GM23338 (cell line): ENCODE measurements at regions not wholly inside any gene's neighbourhood (a gene's known extent, or its start where the extent isn't known, plus 50 kb on each side); places are given as distances from the start of the nearest gene placed in this dataset.

Experiments
- ATAC-seq: fragments of 200-7000 bp; cut with Tn5 transposase; 3 replicates; pipeline ENCODE4 v1.9.1; 2020
- DNase-seq: peaks from one replicate; pipeline ENCODE4 v3.0.0-alpha.2; 2015; ENCODE audit warnings: low spot score
- H2AFZ ChIP-seq: fragments of 200-600 bp; sonication (generic); 2 replicates; pipeline ENCODE4 v1.8.0; 2016; ENCODE audit warnings: antibody characterized with exemption, mild to moderate bottlenecking, moderate library complexity
- H3F3A ChIP-seq: fragments of 200-600 bp; sonication (generic); replicated peaks from 2 replicates; pipeline ENCODE4 v1.8.0; 2017; ENCODE audit warnings: antibody characterized with exemption, mixed run types, low read depth
- H3K27ac ChIP-seq: fragments of 200-600 bp; sonication (generic); 2 replicates; pipeline ENCODE4 v1.6.1; 2016; ENCODE audit warnings: low read depth
- H3K27me3 ChIP-seq: fragments of 200-600 bp; sonication (generic); 2 replicates; pipeline ENCODE4 v1.8.0; 2016; ENCODE audit warnings: mild to moderate bottlenecking, mixed run types, moderate library complexity; ENCODE audit not compliant: insufficient read depth
- H3K36me3 ChIP-seq: fragments of 200-600 bp; sonication (generic); 2 replicates; pipeline ENCODE4 v1.8.0; 2016; ENCODE audit warnings: mild to moderate bottlenecking; ENCODE audit not compliant: insufficient read depth
- H3K4me1 ChIP-seq: fragments of 200-600 bp; sonication (generic); 2 replicates; pipeline ENCODE4 v1.8.0; 2016; ENCODE audit warnings: mild to moderate bottlenecking, moderate library complexity; ENCODE audit not compliant: insufficient read depth
- H3K4me2 ChIP-seq: fragments of 200-600 bp; sonication (generic); 2 replicates; pipeline ENCODE4 v1.7.1; 2017; ENCODE audit warnings: mixed run types
- H3K4me3 ChIP-seq: fragments of 200-600 bp; sonication (generic); 2 replicates; pipeline ENCODE4 v1.6.1; 2016; ENCODE audit warnings: mixed run types
- H3K79me2 ChIP-seq: fragments of 200-600 bp; sonication (generic); replicated peaks from 2 replicates; pipeline ENCODE4 v1.8.0; 2017; ENCODE audit warnings: mild to moderate bottlenecking; ENCODE audit not compliant: insufficient read depth
- H3K9me2 ChIP-seq: fragments of 200-600 bp; sonication (generic); 2 replicates; pipeline ENCODE4 v1.8.0; 2017; ENCODE audit not compliant: insufficient read depth
- H4K20me1 ChIP-seq: fragments of 200-600 bp; sonication (generic); replicated peaks from 2 replicates; pipeline ENCODE4 v1.8.0; 2017; ENCODE audit warnings: mild to moderate bottlenecking; ENCODE audit not compliant: insufficient read depth
- H3K27ac Mint-ChIP-seq: 2 replicates; pipeline ENCODE4 v1.8.0; 2020; ENCODE audit warnings: inconsistent platforms, mild to moderate bottlenecking, moderate library complexity, mixed read lengths
- H3K27me3 Mint-ChIP-seq: 3 replicates; pipeline ENCODE4 v1.8.0; 2022; ENCODE audit warnings: low read depth, mild to moderate bottlenecking, moderate library complexity, mixed read lengths, inconsistent platforms; ENCODE audit not compliant: insufficient read depth, poor library complexity
- H3K36me3 Mint-ChIP-seq: 3 replicates; pipeline ENCODE4 v1.8.0; 2021; ENCODE audit warnings: low read depth, mild to moderate bottlenecking, inconsistent platforms, moderate library complexity, mixed read lengths
- H3K4me1 Mint-ChIP-seq: 3 replicates; pipeline ENCODE4 v1.8.0; 2020; ENCODE audit warnings: mild to moderate bottlenecking, inconsistent platforms, mixed read lengths
- H3K4me3 Mint-ChIP-seq: 3 replicates; pipeline ENCODE4 v1.8.0; 2021; ENCODE audit warnings: moderate library complexity, mild to moderate bottlenecking, inconsistent platforms, mixed read lengths
- H3K9me3 Mint-ChIP-seq: 3 replicates; pipeline ENCODE4 v1.8.0; 2020; ENCODE audit warnings: moderate library complexity, mild to moderate bottlenecking, inconsistent platforms, mixed read lengths
- CREB1 ChIP-seq: fragments of 250-450 bp; sonication (Bioruptor Pico); IDR thresholded peaks from 2 replicates; pipeline ENCODE4 v1.5.0; 2020; ENCODE audit warnings: low read depth, mild to moderate bottlenecking, moderate library complexity
- ETS1 ChIP-seq: IDR thresholded peaks from 2 replicates; pipeline ENCODE4 v1.6.1; 2016; ENCODE audit warnings: antibody characterized with exemption
- EZH2 ChIP-seq: fragments of 200-600 bp; sonication (generic); IDR thresholded peaks from one replicate; pipeline ENCODE4 v1.8.0; 2017; ENCODE audit warnings: antibody characterized with exemption, mild to moderate bottlenecking, low read depth; ENCODE audit not compliant: unreplicated experiment
- EZH2phosphoT487 ChIP-seq: fragments of 200-600 bp; sonication (generic); IDR thresholded peaks from one replicate; pipeline ENCODE4 v1.8.1; 2018; ENCODE audit warnings: antibody characterized with exemption; ENCODE audit not compliant: unreplicated experiment
- JUNB ChIP-seq: IDR thresholded peaks from one replicate; pipeline ENCODE4 v1.6.1; 2016; ENCODE audit warnings: antibody characterized with exemption; ENCODE audit not compliant: unreplicated experiment
- NANOG ChIP-seq: IDR thresholded peaks from 2 replicates; pipeline ENCODE4 v1.6.1; 2016; ENCODE audit warnings: antibody characterized with exemption, borderline replicate concordance
- POLR2AphosphoS5 ChIP-seq: IDR thresholded peaks from 2 replicates; pipeline ENCODE4 v1.6.1; 2016; ENCODE audit warnings: antibody characterized with exemption, low read depth
- REST ChIP-seq: IDR thresholded peaks from one replicate; pipeline ENCODE4 v1.6.1; 2018; ENCODE audit warnings: antibody characterized with exemption; ENCODE audit not compliant: unreplicated experiment
- STAT1 ChIP-seq: IDR thresholded peaks from one replicate; pipeline ENCODE4 v1.6.1; 2016; ENCODE audit warnings: antibody characterized with exemption; ENCODE audit not compliant: unreplicated experiment
- ZNF114 ChIP-seq: fragments of 250-450 bp; sonication (Bioruptor Pico); IDR thresholded peaks from 2 replicates; pipeline ENCODE4 v1.5.0; 2020; ENCODE audit warnings: mild to moderate bottlenecking, moderate library complexity
- ZNF331 ChIP-seq: fragments of 250-450 bp; sonication (Bioruptor Pico); IDR thresholded peaks from 2 replicates; pipeline ENCODE4 v1.5.0; 2020; ENCODE audit warnings: low read depth, mild to moderate bottlenecking, moderate library complexity
- ZNF462 ChIP-seq: fragments of 250-450 bp; sonication (Bioruptor Pico); IDR thresholded peaks from 2 replicates; pipeline ENCODE4 v1.5.0; 2020; ENCODE audit warnings: mild to moderate bottlenecking, moderate library complexity

- TF ChIP-seq REST (no peak), CREB1 (CRISPR knock-in tag) (no peak), POLR2AphosphoS5 (no peak), EZH2phosphoT487 (no peak), ZNF331 (CRISPR knock-in tag) (no peak)
- Histone ChIP-seq H3K4me3 (no peak overlapping the region), H3K27ac (no peak overlapping the region), H3K36me3 (no peaks in the 10 kb centered on the region; the same call in 1 of the 2 replicates), H2AFZ (no peak overlapping the region), H3K9me2 (peaks cover 8% of the 10 kb centered on the region; the same call in 1 of the 2 replicates), H3F3A (no peaks in the 10 kb centered on the region), H4K20me1 (no peaks in the 10 kb centered on the region), H3K79me2 (no peaks in the 10 kb centered on the region), H3K27me3 (no peaks in the 10 kb centered on the region), H3K4me1 (0 out of 2 replicates have a peak, but pooled peaks cover 2% of the 10 kb centered on the region), H3K4me2 (no peak overlapping the region)
- Mint-ChIP-seq H3K36me3 (peaks cover 20% of the 10 kb centered on the region), H3K27ac (no peak overlapping the region), H3K27me3 (no peaks in the 10 kb centered on the region), H3K9me3 (peaks cover 28% of the 10 kb centered on the region), H3K4me1 (no peaks in the 10 kb centered on the region; the same call in 2 of the 3 replicates), H3K4me3 (no peak overlapping the region)
- ATAC-seq (no peak), DNase-seq (no peak)
These were observed 484.1 kb upstream of the HTR1E start for GRCh38 chr6:86453232-86453631.

GRCh38 chr6:86448398-86448797, 488.9 kb upstream of the HTR1E start:
- Mint-ChIP-seq H3K27me3 (peaks cover 2% of the 10 kb centered on the region), H3K36me3 (peaks cover 16% of the 10 kb centered on the region), H3K4me1 (no peaks in the 10 kb centered on the region), H3K27ac (no peak overlapping the region), H3K4me3 (no peak overlapping the region), H3K9me3 (peaks cover 22% of the 10 kb centered on the region)
- no peak overlapping the region for H3K27ac ChIP-seq
- no peaks in the 10 kb centered on the region for H3K79me2 ChIP-seq
- ATAC-seq = no peak
- no peak for TF ChIP-seq EZH2
- no peak for TF ChIP-seq ZNF331 (CRISPR knock-in tag)
- no peak for TF ChIP-seq EZH2phosphoT487
- no peak for TF ChIP-seq ZNF114 (CRISPR knock-in tag)
- TF ChIP-seq NANOG = no peak
- TF ChIP-seq ZNF462 (CRISPR knock-in tag) = no peak
- TF ChIP-seq STAT1 = no peak
- no peak for TF ChIP-seq POLR2AphosphoS5
- no peak for TF ChIP-seq ETS1
- no peak for TF ChIP-seq JUNB
- no peaks in the 10 kb centered on the region for H3K9me2 ChIP-seq
- H3F3A ChIP-seq = no peaks in the 10 kb centered on the region
- no peak for DNase-seq
- H3K36me3 ChIP-seq = no peaks in the 10 kb centered on the region
- H2AFZ ChIP-seq = no peak overlapping the region
- no peaks in the 10 kb centered on the region for H4K20me1 ChIP-seq
- H3K27me3 ChIP-seq = no peaks in the 10 kb centered on the region
- H3K4me1 ChIP-seq = no peaks in the 10 kb centered on the region
- no peak overlapping the region for H3K4me2 ChIP-seq
- no peak overlapping the region for H3K4me3 ChIP-seq
